B cell (primary cell): ENCODE measurements at regions not wholly inside any gene's neighbourhood (a gene's known extent, or its start where the extent isn't known, plus 50 kb on each side); places are given as distances from the start of the nearest gene placed in this dataset.

Experiments
- ATAC-seq: fragments of 200-7000 bp; cut with Tn5 transposase; one replicate; pipeline ENCODE4 v1.10.0; 2021; ENCODE audit warnings: low read depth, mild to moderate bottlenecking, moderate number of reproducible peaks, moderate library complexity
- CTCF ChIA-PET: fragments of 350-600 bp; sonication (Branson Sonifier 250); formaldehyde crosslinking; loops from one replicate; lab custom pipeline; 2021; ENCODE audit warnings: antibody characterized with exemption, inconsistent platforms; lab: Charles Lee
- POLR2A ChIA-PET: fragments of 350-600 bp; sonication (Branson Sonifier 250); formaldehyde crosslinking; loops from one replicate; lab custom pipeline; 2021; ENCODE audit warnings: antibody characterized with exemption; lab: Charles Lee
- DNase-seq: peaks from one replicate; pipeline ENCODE4 v3.0.0; 2013
- H2AFZ ChIP-seq: 2 replicates; pipeline ENCODE4 v1.6.1; 2012; ENCODE audit warnings: mild to moderate bottlenecking, low read depth, low read length; ENCODE audit not compliant: insufficient read depth, poor library complexity, severe bottlenecking
- H3K27ac ChIP-seq, 2 donors: 1 replicate in 1 of 2; 2 replicates in 1 of 2; pipeline ENCODE4 v1.5.1; 2012 to 2013; ENCODE audit warnings: low read length in 2 of 2, mild to moderate bottlenecking in 2 of 2, moderate library complexity in 1 of 2
- H3K27me3 ChIP-seq, 4 experiments: fragments of 200-600 bp in 1 of 4; sonication (generic) in 1 of 4; replicated peaks in 1 of 4; 1 replicate in 2 of 4; 2 replicates in 2 of 4; pipeline versions ENCODE4 v1.6.1 to v1.7.0; 2013 to 2016; ENCODE audit warnings: low read length in 3 of 4, mild to moderate bottlenecking in 2 of 4, mixed read lengths in 1 of 4, moderate library complexity in 1 of 4; ENCODE audit not compliant: insufficient read depth in 4 of 4, control insufficient read depth in 3 of 4; ENCODE audit errors: control extremely low read depth in 1 of 4
- H3K36me3 ChIP-seq, 2 experiments: replicated peaks in 1 of 2; 1 replicate in 1 of 2; 2 replicates in 1 of 2; pipeline versions ENCODE4 v1.6.1 to v1.7.1; 2013; ENCODE audit warnings: low read length in 1 of 2; ENCODE audit not compliant: insufficient read depth in 2 of 2, control insufficient read depth in 1 of 2; ENCODE audit errors: control extremely low read depth in 1 of 2, extremely low read depth in 1 of 2
- H3K4me1 ChIP-seq, 2 donors: fragments of 200-600 bp in 1 of 2; sonication (generic) in 1 of 2; 1 replicate in 1 of 2; 2 replicates in 1 of 2; pipeline versions ENCODE4 v1.5.1 to v1.6.1; 2013 to 2017; ENCODE audit warnings: low read length in 2 of 2; ENCODE audit not compliant: control insufficient read depth in 2 of 2, insufficient read depth in 2 of 2
- H3K4me2 ChIP-seq: replicated peaks from 2 replicates; pipeline ENCODE3; 2012; ENCODE audit warnings: mild to moderate bottlenecking, low read depth, low read length; ENCODE audit not compliant: poor library complexity, severe bottlenecking
- H3K4me3 ChIP-seq, 5 experiments: fragments of 200-600 bp in 1 of 5; sonication (generic) in 1 of 5; 1 replicate in 3 of 5; 2 replicates in 2 of 5; pipeline versions ENCODE4 v1.5.1 to v1.7.0; 2011 to 2016; ENCODE audit warnings: low read length in 4 of 5, mild to moderate bottlenecking in 4 of 5, low read depth in 2 of 5, control low read depth in 1 of 5, moderate library complexity in 1 of 5; ENCODE audit not compliant: insufficient read depth in 1 of 5; ENCODE audit errors: control extremely low read depth in 1 of 5, extremely low read depth in 1 of 5
- H3K79me2 ChIP-seq: fragments of 200-600 bp; sonication (generic); one replicate; pipeline ENCODE4 v1.6.0; 2016; ENCODE audit warnings: low read length; ENCODE audit not compliant: control insufficient read depth, insufficient read depth
- H3K9ac ChIP-seq: fragments of 200-600 bp; sonication (generic); 2 replicates; pipeline ENCODE4 v1.6.1; 2017; ENCODE audit warnings: mild to moderate bottlenecking, low read length, moderate library complexity
- H3K9me3 ChIP-seq, 3 donors: one replicate each; pipeline versions ENCODE4 v1.6.1 to v1.7.1; 2013; ENCODE audit warnings: low read length in 2 of 3; ENCODE audit not compliant: control insufficient read depth in 2 of 3, insufficient read depth in 1 of 3; ENCODE audit errors: control extremely low read depth in 1 of 3
- H4K20me1 ChIP-seq: 2 replicates; pipeline ENCODE4 v1.6.0; 2012; ENCODE audit warnings: mild to moderate bottlenecking, low read length; ENCODE audit not compliant: insufficient read depth, control insufficient read depth, poor library complexity, severe bottlenecking
- H3K27ac Mint-ChIP-seq: one replicate; pipeline ENCODE4 v1.8.0; 2021; ENCODE audit warnings: mixed read lengths
- H3K27me3 Mint-ChIP-seq: one replicate; pipeline ENCODE4 v1.8.0; 2021; ENCODE audit warnings: mixed read lengths
- H3K4me1 Mint-ChIP-seq: one replicate; pipeline ENCODE4 v1.8.0; 2021; ENCODE audit warnings: mixed read lengths
- H3K4me3 Mint-ChIP-seq: one replicate; pipeline ENCODE4 v1.8.0; 2021; ENCODE audit warnings: mixed read lengths
- H3K9me3 Mint-ChIP-seq: one replicate; pipeline ENCODE4 v1.8.0; 2022; ENCODE audit warnings: mixed read lengths; ENCODE audit not compliant: insufficient read depth
- CTCF ChIP-seq: fragments of 200-600 bp; IDR thresholded peaks from one replicate; pipeline ENCODE4 v1.8.0; 2022; ENCODE audit warnings: antibody characterized with exemption, mild to moderate bottlenecking
- EZH2 ChIP-seq: IDR thresholded peaks from 2 replicates; pipeline ENCODE4 v1.6.1; 2012; ENCODE audit warnings: borderline replicate concordance, low read depth, mild to moderate bottlenecking, moderate library complexity, low read length; ENCODE audit not compliant: insufficient read depth, poor library complexity, severe bottlenecking
- WGBS: methylation state at CpG from one replicate; pipeline ENCODE4 v1.1.5; 2013; ENCODE audit warnings: missing lambda C conversion rate; ENCODE audit not compliant: insufficient coverage; 5-methylcytosine and 5-hydroxymethylcytosine counted together
- intact Hi-C: fragments of 100-400 bp; cut with micrococcal nuclease; formaldehyde crosslinking; loops from one replicate; pipeline ENCODE4 v1.10.0; 2022

GRCh38 chr5:32908641-32909040 is 197.5 kb downstream of the NPR3 start:
- Histone ChIP-seq H4K20me1 (no peaks in the 10 kb centered on the region), H3K4me3 (no peak overlapping the region), H3K79me2 (no peaks in the 10 kb centered on the region), H3K36me3 (no peaks in the 10 kb centered on the region), H3K9ac (no peak overlapping the region), H3K9me3 (peaks cover 0 to 7% (median 0%) of the 10 kb centered on the region in 3 donors), H3K4me2 (no peak overlapping the region), H3K4me1 (no peaks in the 10 kb centered on the region), H3K27me3 (no peaks in the 10 kb centered on the region), H2AFZ (no peak overlapping the region), H3K27ac (no peak overlapping the region)
- intact Hi-C loops: no loop called here
- Mint-ChIP-seq H3K4me3 (no peak overlapping the region), H3K4me1 (no peaks in the 10 kb centered on the region), H3K9me3 (peaks cover 3% of the 10 kb centered on the region), H3K27me3 (no peaks in the 10 kb centered on the region), H3K27ac (no peak overlapping the region)
- no peak for TF ChIP-seq EZH2
- TF ChIP-seq CTCF: no peak
- POLR2A ChIA-PET: no interaction called here
- CTCF ChIA-PET: no interaction called here
- ATAC-seq (no peak), DNase-seq (no peak)
- no CpG with 5 or more reads among the region's 2 CpGs for WGBS

- Histone ChIP-seq H3K9me3 (peaks cover 0 to 7% (median 0%) of the 10 kb centered on the region in 3 donors), H3K9ac (no peak overlapping the region), H3K27me3 (no peaks in the 10 kb centered on the region), H3K4me2 (no peak overlapping the region), H3K36me3 (no peaks in the 10 kb centered on the region), H3K4me3 (no peak overlapping the region), H3K27ac (no peak overlapping the region), H4K20me1 (no peaks in the 10 kb centered on the region), H2AFZ (no peak overlapping the region), H3K4me1 (no peaks in the 10 kb centered on the region), H3K79me2 (no peaks in the 10 kb centered on the region)
- ChIA-PET POLR2A (no interaction called here), CTCF (no interaction called here)
- Mint-ChIP-seq H3K4me1 (no peaks in the 10 kb centered on the region), H3K27me3 (no peaks in the 10 kb centered on the region), H3K9me3 (peaks cover 3% of the 10 kb centered on the region), H3K27ac (no peak overlapping the region), H3K4me3 (no peak overlapping the region)
- ATAC-seq (no peak), DNase-seq (no peak)
- TF ChIP-seq CTCF: no peak
- TF ChIP-seq EZH2: no peak
- intact Hi-C loops: no loop called here
- 92% methylated on average over 5 of the region's 5 CpGs for WGBS
These were observed 198.1 kb downstream of the NPR3 start for GRCh38 chr5:32909207-32909606.
